ENCODE measurements at regions not wholly inside any gene's neighbourhood (a gene's known extent, or its start where the extent isn't known, plus 50 kb on each side); places are given as distances from the start of the nearest gene placed in this dataset.
"Not testable (repeated sequence)": the region's sequence is repeated elsewhere in the genome, so short reads cannot be mapped to it uniquely, and the experiment has no call there.

DNA sequence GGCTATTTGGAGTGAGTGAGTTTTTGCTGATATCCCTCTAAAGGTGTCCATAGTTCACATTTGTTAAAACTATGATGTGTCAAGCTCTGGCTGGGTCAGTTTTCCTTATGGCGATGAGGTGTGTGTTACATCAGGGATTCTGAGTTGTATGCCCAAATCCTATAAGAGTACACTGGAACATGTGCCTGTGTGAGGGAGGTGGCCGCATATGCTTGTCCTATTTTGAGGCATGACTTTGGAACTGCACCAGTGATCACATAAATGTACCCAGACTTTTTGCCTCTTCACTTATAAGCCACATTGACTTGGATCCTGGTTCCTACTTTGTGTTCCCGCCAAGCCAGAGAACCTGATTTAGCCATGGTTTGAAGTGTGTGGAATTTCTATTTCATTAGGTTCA lies 140.3 kb upstream of the RXFP2 start:
- WGBS: 97% methylated on average over 3 of the region's 3 CpGs
- no peaks in the 10 kb centered on the region for H3K9me3 ChIP-seq (ENCODE audit: control insufficient read depth in 2 of 2, insufficient read depth in 1 of 2, low read length in 1 of 2)
- H3K4me1 ChIP-seq (ENCODE audit: control insufficient read depth in 2 of 2, insufficient read depth in 2 of 2, low read length in 2 of 2): no peaks in the 10 kb centered on the region
- no peaks in the 10 kb centered on the region for H3K36me3 ChIP-seq (ENCODE audit: control insufficient read depth in 2 of 2, insufficient read depth in 2 of 2, low read length in 1 of 2)
- H3K27ac ChIP-seq (ENCODE audit: low read depth in 1 of 2, low read length in 1 of 2): no peak overlapping the region
- no peaks in the 10 kb centered on the region for H3K27me3 ChIP-seq (ENCODE audit: control insufficient read depth in 2 of 2, insufficient read depth in 1 of 2, low read length in 1 of 2)
- H3K4me3 ChIP-seq (ENCODE audit: low read length in 2 of 2): no peak overlapping the region
- DNase-seq (ENCODE audit: low read depth in 6 of 9, low spot score in 9 of 9): no peak

- Histone ChIP-seq H3K4me1 (ENCODE audit: control insufficient read depth in 2 of 2, insufficient read depth in 2 of 2, low read length in 2 of 2) (no peaks in the 10 kb centered on the region), H3K9me3 (ENCODE audit: control insufficient read depth in 2 of 2, insufficient read depth in 1 of 2, low read length in 1 of 2) (no peaks in the 10 kb centered on the region), H3K27ac (ENCODE audit: low read depth in 1 of 2, low read length in 1 of 2) (no peak overlapping the region), H3K27me3 (ENCODE audit: control insufficient read depth in 2 of 2, insufficient read depth in 1 of 2, low read length in 1 of 2) (no peaks in the 10 kb centered on the region), H3K4me3 (ENCODE audit: low read length in 2 of 2) (no peak overlapping the region), H3K36me3 (ENCODE audit: control insufficient read depth in 2 of 2, insufficient read depth in 2 of 2, low read length in 1 of 2) (no peaks in the 10 kb centered on the region)
- no peak for DNase-seq (ENCODE audit: low read depth in 6 of 9, low spot score in 9 of 9)
- WGBS: 86% methylated on average over 5 of the region's 5 CpGs
Measured at GRCh38 chr13:31605076-31605860, 134.1 kb upstream of the RXFP2 start.

DNA sequence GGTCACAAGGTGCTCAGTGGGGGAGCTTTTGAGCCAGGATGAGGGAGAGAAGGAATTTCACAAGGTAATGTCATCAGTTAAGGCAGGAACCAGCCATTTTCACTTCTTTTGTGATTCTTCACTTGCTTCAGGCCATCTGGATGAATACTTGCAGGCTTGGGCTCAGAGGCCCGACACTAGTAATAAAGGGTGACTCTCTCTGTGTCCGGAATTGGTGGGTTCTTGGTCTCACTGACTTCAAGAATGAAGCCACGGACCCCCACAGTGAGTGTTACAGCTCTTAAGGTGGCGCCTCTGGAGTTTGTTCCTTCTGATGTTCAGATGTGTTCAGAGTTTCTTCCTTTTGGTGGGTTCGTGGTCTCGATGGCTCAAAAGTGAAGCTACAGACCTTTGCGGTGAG lies 131.8 kb upstream of the RXFP2 start:
- not testable (repeated sequence) for H3K27ac ChIP-seq (ENCODE audit: low read depth in 1 of 2, low read length in 1 of 2); H3K36me3 ChIP-seq (ENCODE audit: control insufficient read depth in 2 of 2, insufficient read depth in 2 of 2, low read length in 1 of 2); H3K4me1 ChIP-seq (ENCODE audit: control insufficient read depth in 2 of 2, insufficient read depth in 2 of 2, low read length in 2 of 2); H3K4me3 ChIP-seq (ENCODE audit: low read length in 2 of 2); DNase-seq (ENCODE audit: low read depth in 6 of 9, low spot score in 9 of 9); H3K27me3 ChIP-seq (ENCODE audit: control insufficient read depth in 2 of 2, insufficient read depth in 1 of 2, low read length in 1 of 2); H3K9me3 ChIP-seq (ENCODE audit: control insufficient read depth in 2 of 2, insufficient read depth in 1 of 2, low read length in 1 of 2)
- WGBS: 83% methylated on average over 7 of the region's 7 CpGs

- H3K4me3 ChIP-seq (ENCODE audit: low read length in 2 of 2); H3K4me1 ChIP-seq (ENCODE audit: control insufficient read depth in 2 of 2, insufficient read depth in 2 of 2, low read length in 2 of 2); H3K27ac ChIP-seq (ENCODE audit: low read depth in 1 of 2, low read length in 1 of 2); H3K9me3 ChIP-seq (ENCODE audit: control insufficient read depth in 2 of 2, insufficient read depth in 1 of 2, low read length in 1 of 2); H3K27me3 ChIP-seq (ENCODE audit: control insufficient read depth in 2 of 2, insufficient read depth in 1 of 2, low read length in 1 of 2); H3K36me3 ChIP-seq (ENCODE audit: control insufficient read depth in 2 of 2, insufficient read depth in 2 of 2, low read length in 1 of 2); DNase-seq (ENCODE audit: low read depth in 6 of 9, low spot score in 9 of 9): not testable (repeated sequence)
- 89% methylated on average over 23 of the region's 23 CpGs for WGBS
Measured at GRCh38 chr13:31608780-31609179, 130.5 kb upstream of the RXFP2 start.

- Histone ChIP-seq H3K9me3 (ENCODE audit: control insufficient read depth in 2 of 2, insufficient read depth in 1 of 2, low read length in 1 of 2) (no peaks in the 10 kb centered on the region), H3K4me3 (ENCODE audit: low read length in 2 of 2) (no peak overlapping the region), H3K27ac (ENCODE audit: low read depth in 1 of 2, low read length in 1 of 2) (no peak overlapping the region), H3K27me3 (ENCODE audit: control insufficient read depth in 2 of 2, insufficient read depth in 1 of 2, low read length in 1 of 2) (no peaks in the 10 kb centered on the region), H3K36me3 (ENCODE audit: control insufficient read depth in 2 of 2, insufficient read depth in 2 of 2, low read length in 1 of 2) (no peaks in the 10 kb centered on the region), H3K4me1 (ENCODE audit: control insufficient read depth in 2 of 2, insufficient read depth in 2 of 2, low read length in 2 of 2) (no peaks in the 10 kb centered on the region)
- 96% methylated on average over 7 of the region's 7 CpGs for WGBS
- no peak for DNase-seq (ENCODE audit: low read depth in 6 of 9, low spot score in 9 of 9)
Measured at GRCh38 chr13:31610270-31610998, 128.9 kb upstream of the RXFP2 start.

GRCh38 chr13:31611214-31611613 lies 128.1 kb upstream of the RXFP2 start:
- Histone ChIP-seq H3K4me1 (ENCODE audit: control insufficient read depth in 2 of 2, insufficient read depth in 2 of 2, low read length in 2 of 2) (no peaks in the 10 kb centered on the region), H3K27ac (ENCODE audit: low read depth in 1 of 2, low read length in 1 of 2) (no peak overlapping the region), H3K27me3 (ENCODE audit: control insufficient read depth in 2 of 2, insufficient read depth in 1 of 2, low read length in 1 of 2) (no peaks in the 10 kb centered on the region), H3K36me3 (ENCODE audit: control insufficient read depth in 2 of 2, insufficient read depth in 2 of 2, low read length in 1 of 2) (no peaks in the 10 kb centered on the region), H3K9me3 (ENCODE audit: control insufficient read depth in 2 of 2, insufficient read depth in 1 of 2, low read length in 1 of 2) (no peaks in the 10 kb centered on the region), H3K4me3 (ENCODE audit: low read length in 2 of 2) (no peak overlapping the region)
- 88% methylated on average over 3 of the region's 3 CpGs for WGBS
- DNase-seq (ENCODE audit: low read depth in 6 of 9, low spot score in 9 of 9): no peak

GRCh38 chr13:31614073-31614472 lies 125.3 kb upstream of the RXFP2 start:
- Histone ChIP-seq H3K4me1 (ENCODE audit: control insufficient read depth in 2 of 2, insufficient read depth in 2 of 2, low read length in 2 of 2) (no peaks in the 10 kb centered on the region), H3K4me3 (ENCODE audit: low read length in 2 of 2) (no peak overlapping the region), H3K27ac (ENCODE audit: low read depth in 1 of 2, low read length in 1 of 2) (no peak overlapping the region), H3K9me3 (ENCODE audit: control insufficient read depth in 2 of 2, insufficient read depth in 1 of 2, low read length in 1 of 2) (no peaks in the 10 kb centered on the region), H3K36me3 (ENCODE audit: control insufficient read depth in 2 of 2, insufficient read depth in 2 of 2, low read length in 1 of 2) (no peaks in the 10 kb centered on the region), H3K27me3 (ENCODE audit: control insufficient read depth in 2 of 2, insufficient read depth in 1 of 2, low read length in 1 of 2) (no peaks in the 10 kb centered on the region)
- WGBS: 98% methylated on average over 3 of the region's 3 CpGs
- no peak for DNase-seq (ENCODE audit: low read depth in 6 of 9, low spot score in 9 of 9)

GRCh38 chr13:31614704-31615103 lies 124.6 kb upstream of the RXFP2 start:
- Histone ChIP-seq H3K36me3 (ENCODE audit: control insufficient read depth in 2 of 2, insufficient read depth in 2 of 2, low read length in 1 of 2) (no peaks in the 10 kb centered on the region), H3K27me3 (ENCODE audit: control insufficient read depth in 2 of 2, insufficient read depth in 1 of 2, low read length in 1 of 2) (no peaks in the 10 kb centered on the region), H3K4me1 (ENCODE audit: control insufficient read depth in 2 of 2, insufficient read depth in 2 of 2, low read length in 2 of 2) (no peaks in the 10 kb centered on the region), H3K9me3 (ENCODE audit: control insufficient read depth in 2 of 2, insufficient read depth in 1 of 2, low read length in 1 of 2) (no peaks in the 10 kb centered on the region), H3K4me3 (ENCODE audit: low read length in 2 of 2) (no peak overlapping the region), H3K27ac (ENCODE audit: low read depth in 1 of 2, low read length in 1 of 2) (no peak overlapping the region)
- no peak for DNase-seq (ENCODE audit: low read depth in 6 of 9, low spot score in 9 of 9)
- 93% methylated on average over 1 of the region's 1 CpG for whole genome bisulfite sequencing

DNA sequence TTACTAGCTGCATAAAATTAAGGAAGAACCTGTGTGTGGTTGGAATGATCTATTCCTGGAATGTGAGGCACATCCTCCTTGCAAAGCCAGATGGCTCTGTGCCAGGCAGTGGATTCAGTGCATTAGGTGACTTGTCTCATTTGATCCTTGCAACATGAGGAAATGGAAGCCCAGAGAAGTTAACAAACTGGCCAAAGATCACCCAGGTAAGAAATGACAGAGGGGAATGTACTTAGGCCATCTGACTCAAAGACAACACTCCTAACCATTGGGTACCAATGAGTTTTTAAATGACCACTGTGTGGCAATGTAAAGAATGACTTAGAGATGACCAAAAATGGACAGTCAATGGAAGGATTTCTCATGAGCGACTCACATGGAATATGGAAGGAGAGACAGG lies 114.2 kb upstream of the RXFP2 start:
- no peaks in the 10 kb centered on the region for H3K36me3 ChIP-seq (ENCODE audit: control insufficient read depth in 2 of 2, insufficient read depth in 2 of 2, low read length in 1 of 2)
- no peak for DNase-seq (ENCODE audit: low read depth in 6 of 9, low spot score in 9 of 9)
- no peak overlapping the region for H3K27ac ChIP-seq (ENCODE audit: low read depth in 1 of 2, low read length in 1 of 2)
- no peak overlapping the region for H3K4me3 ChIP-seq (ENCODE audit: low read length in 2 of 2)
- H3K4me1 ChIP-seq (ENCODE audit: control insufficient read depth in 2 of 2, insufficient read depth in 2 of 2, low read length in 2 of 2): no peaks in the 10 kb centered on the region
- WGBS: 97% methylated on average over 1 of the region's 1 CpG
- H3K27me3 ChIP-seq (ENCODE audit: control insufficient read depth in 2 of 2, insufficient read depth in 1 of 2, low read length in 1 of 2): no peaks in the 10 kb centered on the region
- H3K9me3 ChIP-seq (ENCODE audit: control insufficient read depth in 2 of 2, insufficient read depth in 1 of 2, low read length in 1 of 2): no peaks in the 10 kb centered on the region
